B cell (primary cell): ENCODE measurements at regions not wholly inside any gene's neighbourhood (a gene's known extent, or its start where the extent isn't known, plus 50 kb on each side); places are given as distances from the start of the nearest gene placed in this dataset.

Experiments used
- ATAC-seq: fragments of 200-7000 bp; cut with Tn5 transposase; one replicate; pipeline ENCODE4 v1.10.0; 2021; ENCODE audit warnings: low read depth, mild to moderate bottlenecking, moderate number of reproducible peaks, moderate library complexity
- CTCF ChIA-PET: fragments of 350-600 bp; sonication (Branson Sonifier 250); formaldehyde crosslinking; loops from one replicate; lab custom pipeline; 2021; ENCODE audit warnings: antibody characterized with exemption, inconsistent platforms; lab: Charles Lee
- POLR2A ChIA-PET: fragments of 350-600 bp; sonication (Branson Sonifier 250); formaldehyde crosslinking; loops from one replicate; lab custom pipeline; 2021; ENCODE audit warnings: antibody characterized with exemption; lab: Charles Lee
- DNase-seq: peaks from one replicate; pipeline ENCODE4 v3.0.0; 2013
- H2AFZ ChIP-seq: 2 replicates; pipeline ENCODE4 v1.6.1; 2012; ENCODE audit warnings: mild to moderate bottlenecking, low read depth, low read length; ENCODE audit not compliant: insufficient read depth, poor library complexity, severe bottlenecking
- H3K27ac ChIP-seq, 2 donors: 1 replicate in 1 of 2; 2 replicates in 1 of 2; pipeline ENCODE4 v1.5.1; 2012 to 2013; ENCODE audit warnings: low read length in 2 of 2, mild to moderate bottlenecking in 2 of 2, moderate library complexity in 1 of 2
- H3K27me3 ChIP-seq, 4 experiments: fragments of 200-600 bp in 1 of 4; sonication (generic) in 1 of 4; replicated peaks in 1 of 4; 1 replicate in 2 of 4; 2 replicates in 2 of 4; pipeline versions ENCODE4 v1.6.1 to v1.7.0; 2013 to 2016; ENCODE audit warnings: low read length in 3 of 4, mild to moderate bottlenecking in 2 of 4, mixed read lengths in 1 of 4, moderate library complexity in 1 of 4; ENCODE audit not compliant: insufficient read depth in 4 of 4, control insufficient read depth in 3 of 4; ENCODE audit errors: control extremely low read depth in 1 of 4
- H3K36me3 ChIP-seq, 2 experiments: replicated peaks in 1 of 2; 1 replicate in 1 of 2; 2 replicates in 1 of 2; pipeline versions ENCODE4 v1.6.1 to v1.7.1; 2013; ENCODE audit warnings: low read length in 1 of 2; ENCODE audit not compliant: insufficient read depth in 2 of 2, control insufficient read depth in 1 of 2; ENCODE audit errors: control extremely low read depth in 1 of 2, extremely low read depth in 1 of 2
- H3K4me1 ChIP-seq, 2 donors: fragments of 200-600 bp in 1 of 2; sonication (generic) in 1 of 2; 1 replicate in 1 of 2; 2 replicates in 1 of 2; pipeline versions ENCODE4 v1.5.1 to v1.6.1; 2013 to 2017; ENCODE audit warnings: low read length in 2 of 2; ENCODE audit not compliant: control insufficient read depth in 2 of 2, insufficient read depth in 2 of 2
- H3K4me2 ChIP-seq: replicated peaks from 2 replicates; pipeline ENCODE3; 2012; ENCODE audit warnings: mild to moderate bottlenecking, low read depth, low read length; ENCODE audit not compliant: poor library complexity, severe bottlenecking
- H3K4me3 ChIP-seq, 5 experiments: fragments of 200-600 bp in 1 of 5; sonication (generic) in 1 of 5; 1 replicate in 3 of 5; 2 replicates in 2 of 5; pipeline versions ENCODE4 v1.5.1 to v1.7.0; 2011 to 2016; ENCODE audit warnings: low read length in 4 of 5, mild to moderate bottlenecking in 4 of 5, low read depth in 2 of 5, control low read depth in 1 of 5, moderate library complexity in 1 of 5; ENCODE audit not compliant: insufficient read depth in 1 of 5; ENCODE audit errors: control extremely low read depth in 1 of 5, extremely low read depth in 1 of 5
- H3K79me2 ChIP-seq: fragments of 200-600 bp; sonication (generic); one replicate; pipeline ENCODE4 v1.6.0; 2016; ENCODE audit warnings: low read length; ENCODE audit not compliant: control insufficient read depth, insufficient read depth
- H3K9ac ChIP-seq: fragments of 200-600 bp; sonication (generic); 2 replicates; pipeline ENCODE4 v1.6.1; 2017; ENCODE audit warnings: mild to moderate bottlenecking, low read length, moderate library complexity
- H3K9me3 ChIP-seq, 3 donors: one replicate each; pipeline versions ENCODE4 v1.6.1 to v1.7.1; 2013; ENCODE audit warnings: low read length in 2 of 3; ENCODE audit not compliant: control insufficient read depth in 2 of 3, insufficient read depth in 1 of 3; ENCODE audit errors: control extremely low read depth in 1 of 3
- H4K20me1 ChIP-seq: 2 replicates; pipeline ENCODE4 v1.6.0; 2012; ENCODE audit warnings: mild to moderate bottlenecking, low read length; ENCODE audit not compliant: insufficient read depth, control insufficient read depth, poor library complexity, severe bottlenecking
- H3K27ac Mint-ChIP-seq: one replicate; pipeline ENCODE4 v1.8.0; 2021; ENCODE audit warnings: mixed read lengths
- H3K27me3 Mint-ChIP-seq: one replicate; pipeline ENCODE4 v1.8.0; 2021; ENCODE audit warnings: mixed read lengths
- H3K4me1 Mint-ChIP-seq: one replicate; pipeline ENCODE4 v1.8.0; 2021; ENCODE audit warnings: mixed read lengths
- H3K4me3 Mint-ChIP-seq: one replicate; pipeline ENCODE4 v1.8.0; 2021; ENCODE audit warnings: mixed read lengths
- H3K9me3 Mint-ChIP-seq: one replicate; pipeline ENCODE4 v1.8.0; 2022; ENCODE audit warnings: mixed read lengths; ENCODE audit not compliant: insufficient read depth
- CTCF ChIP-seq: fragments of 200-600 bp; IDR thresholded peaks from one replicate; pipeline ENCODE4 v1.8.0; 2022; ENCODE audit warnings: antibody characterized with exemption, mild to moderate bottlenecking
- EZH2 ChIP-seq: IDR thresholded peaks from 2 replicates; pipeline ENCODE4 v1.6.1; 2012; ENCODE audit warnings: borderline replicate concordance, low read depth, mild to moderate bottlenecking, moderate library complexity, low read length; ENCODE audit not compliant: insufficient read depth, poor library complexity, severe bottlenecking
- WGBS: methylation state at CpG from one replicate; pipeline ENCODE4 v1.1.5; 2013; ENCODE audit warnings: missing lambda C conversion rate; ENCODE audit not compliant: insufficient coverage; 5-methylcytosine and 5-hydroxymethylcytosine counted together
- intact Hi-C: fragments of 100-400 bp; cut with micrococcal nuclease; formaldehyde crosslinking; loops from one replicate; pipeline ENCODE4 v1.10.0; 2022

GRCh38 chr6:4644996-4645395 is 131.2 kb upstream of the CDYL start:
- Histone ChIP-seq H3K9me3 (no peaks in the 10 kb centered on the region), H2AFZ (no peak overlapping the region), H3K9ac (no peak overlapping the region), H3K79me2 (no peaks in the 10 kb centered on the region), H3K27ac (no peak overlapping the region), H4K20me1 (no peaks in the 10 kb centered on the region), H3K4me2 (no peak overlapping the region), H3K36me3 (no peaks in the 10 kb centered on the region), H3K27me3 (peaks cover 0 to 12% (median 8%) of the 10 kb centered on the region in 4 experiments), H3K4me1 (peaks cover 6% of the 10 kb centered on the region in 2 donors), H3K4me3 (no peak overlapping the region)
- no peak for TF ChIP-seq CTCF
- no peak for TF ChIP-seq EZH2
- Mint-ChIP-seq H3K27me3 (peaks cover 47% of the 10 kb centered on the region), H3K4me1 (peaks cover 7% of the 10 kb centered on the region), H3K4me3 (no peak overlapping the region), H3K9me3 (no peaks in the 10 kb centered on the region), H3K27ac (no peak overlapping the region)
- 92% methylated on average over 2 of the region's 2 CpGs for WGBS
- no peak for ATAC-seq
- ChIA-PET CTCF (no interaction called here), POLR2A (no interaction called here)
- intact Hi-C loops, result no loop called here
- DNase-seq, result no peak

- CTCF ChIA-PET, result no interaction called here
- H3K27ac ChIP-seq, result no peak overlapping the region
- H3K79me2 ChIP-seq, result no peaks in the 10 kb centered on the region
- H3K4me2 ChIP-seq, result no peak overlapping the region
- H3K4me1 Mint-ChIP-seq, result no peaks in the 10 kb centered on the region
- no peak overlapping the region for H3K4me3 Mint-ChIP-seq
- H2AFZ ChIP-seq, result no peak overlapping the region
- H3K9me3 ChIP-seq, result no peaks in the 10 kb centered on the region
- WGBS, result no CpG with 5 or more reads among the region's 3 CpGs
- TF ChIP-seq CTCF, result no peak
- TF ChIP-seq EZH2, result no peak
- H3K27ac Mint-ChIP-seq, result no peak overlapping the region
- no peak for DNase-seq
- no peaks in the 10 kb centered on the region for H3K4me1 ChIP-seq
- H3K36me3 ChIP-seq, result no peaks in the 10 kb centered on the region
- H3K27me3 ChIP-seq, result no peaks in the 10 kb centered on the region
- intact Hi-C loops, result no loop called here
- H3K4me3 ChIP-seq, result no peak overlapping the region
- no peak overlapping the region for H3K9ac ChIP-seq
- H3K9me3 Mint-ChIP-seq, result no peaks in the 10 kb centered on the region
- no peaks in the 10 kb centered on the region for H4K20me1 ChIP-seq
- ATAC-seq, result no peak
- POLR2A ChIA-PET, result no interaction called here
- peaks cover 35% of the 10 kb centered on the region for H3K27me3 Mint-ChIP-seq
Observed at GRCh38 chr6:4641461-4641860, 134.7 kb upstream of the CDYL start.
